ENCODE measurements at regions not wholly inside any gene's neighbourhood (a gene's known extent, or its start where the extent isn't known, plus 50 kb on each side); places are given as distances from the start of the nearest gene placed in this dataset.

- no peak for TF ChIP-seq CTCF (conservative IDR thresholded peaks at IDR 0.05; ENCODE audit: low read depth, low read length)
- DNase-seq (ENCODE audit: low read depth): no peak
- H3K4me3 ChIP-seq (ENCODE audit: low read depth, low read length): no peak overlapping the region
Observed at GRCh38 chr7:80287400-80288174, 153.0 kb downstream of the GNAI1 start.

- H3K4me3 ChIP-seq (ENCODE audit: low read depth, low read length): no peak overlapping the region
- DNase-seq (ENCODE audit: low read depth): no peak
- TF ChIP-seq CTCF (conservative IDR thresholded peaks at IDR 0.05; ENCODE audit: low read depth, low read length): no peak
Observed at GRCh38 chr7:80286611-80287010, 152.0 kb downstream of the GNAI1 start.

- peak; percentile 97 for DNase-seq (ENCODE audit: low read depth)
- H3K4me3 ChIP-seq (ENCODE audit: low read depth, low read length): no peak overlapping the region
- no peak for TF ChIP-seq CTCF (conservative IDR thresholded peaks at IDR 0.05; ENCODE audit: low read depth, low read length)
Observed at GRCh38 chr7:80284855-80285254, 150.2 kb downstream of the GNAI1 start.

- no peak for TF ChIP-seq CTCF (conservative IDR thresholded peaks at IDR 0.05; ENCODE audit: low read depth, low read length)
- no peak overlapping the region for H3K4me3 ChIP-seq (ENCODE audit: low read depth, low read length)
- peak; percentile 58 for DNase-seq (ENCODE audit: low read depth)
Observed at GRCh38 chr7:80279760-80280159, 145.1 kb downstream of the GNAI1 start.

GRCh38 chr7:80278737-80279136, 144.1 kb downstream of the GNAI1 start:
- DNase-seq (ENCODE audit: low read depth): no peak
- H3K4me3 ChIP-seq (ENCODE audit: low read depth, low read length): no peak overlapping the region
- no peak for TF ChIP-seq CTCF (conservative IDR thresholded peaks at IDR 0.05; ENCODE audit: low read depth, low read length)

- TF ChIP-seq CTCF (conservative IDR thresholded peaks at IDR 0.05; ENCODE audit: low read depth, low read length): no peak
- no peak overlapping the region for H3K4me3 ChIP-seq (ENCODE audit: low read depth, low read length)
- DNase-seq (ENCODE audit: low read depth): peak; percentile 86
Observed at GRCh38 chr7:80277434-80278427, 143.1 kb downstream of the GNAI1 start.

Measured in choroid plexus epithelial cell (primary cell).